Suprapubic skin (tissue), 4 donors: ENCODE measurements at regions not wholly inside any gene's neighbourhood (a gene's known extent, or its start where the extent isn't known, plus 50 kb on each side); places are given as distances from the start of the nearest gene placed in this dataset.
"Not testable (repeated sequence)": the region's sequence is repeated elsewhere in the genome, so short reads cannot be mapped to it uniquely, and the experiment has no call there.

Experiments
- POLR2A ChIP-seq, 2 donors: fragments of 450-650 bp; IDR thresholded peaks; one replicate each; pipeline ENCODE4 v1.6.1; 2017; ENCODE audit warnings: antibody characterized with exemption in 2 of 2, mild to moderate bottlenecking in 2 of 2, moderate library complexity in 2 of 2
- POLR2AphosphoS5 ChIP-seq, 3 donors: sonication (generic); formaldehyde crosslinking; IDR thresholded peaks; one replicate each; pipeline ENCODE4 v1.6.1; 2017; ENCODE audit warnings: antibody characterized with exemption in 3 of 3
- TF ChIP-seq, protein P1 (sequence below), 2 donors: fragments of 200-600 bp in 1 of 2; fragments of 450-650 bp in 1 of 2; sonication (generic) in 1 of 2; IDR thresholded peaks; one replicate each; pipeline ENCODE4 v1.5.1; 2016 to 2019; ENCODE audit warnings: antibody characterized with exemption in 2 of 2, mild to moderate bottlenecking in 1 of 2, moderate library complexity in 1 of 2

DNA sequence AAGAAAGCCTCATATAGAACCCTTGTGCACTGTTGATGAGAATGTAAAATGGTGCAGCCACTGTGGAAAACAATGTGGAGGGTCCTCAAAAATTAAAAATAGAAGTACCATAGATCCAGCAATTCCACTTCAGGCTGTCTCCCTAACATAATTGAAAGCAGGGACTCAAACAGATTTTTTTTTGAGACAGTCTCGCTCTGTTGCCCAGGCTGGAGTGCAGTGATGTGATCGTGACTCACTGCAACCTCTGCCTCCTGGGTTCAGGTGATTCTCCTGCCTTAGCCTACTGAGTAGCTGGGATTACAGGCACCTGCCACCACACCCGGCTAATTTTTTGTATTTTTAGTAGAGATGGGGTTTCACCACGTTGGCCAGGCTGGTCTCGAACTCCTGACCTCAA, 356.6 kb upstream of the ROPN1 start:
- TF ChIP-seq, protein P1, sequence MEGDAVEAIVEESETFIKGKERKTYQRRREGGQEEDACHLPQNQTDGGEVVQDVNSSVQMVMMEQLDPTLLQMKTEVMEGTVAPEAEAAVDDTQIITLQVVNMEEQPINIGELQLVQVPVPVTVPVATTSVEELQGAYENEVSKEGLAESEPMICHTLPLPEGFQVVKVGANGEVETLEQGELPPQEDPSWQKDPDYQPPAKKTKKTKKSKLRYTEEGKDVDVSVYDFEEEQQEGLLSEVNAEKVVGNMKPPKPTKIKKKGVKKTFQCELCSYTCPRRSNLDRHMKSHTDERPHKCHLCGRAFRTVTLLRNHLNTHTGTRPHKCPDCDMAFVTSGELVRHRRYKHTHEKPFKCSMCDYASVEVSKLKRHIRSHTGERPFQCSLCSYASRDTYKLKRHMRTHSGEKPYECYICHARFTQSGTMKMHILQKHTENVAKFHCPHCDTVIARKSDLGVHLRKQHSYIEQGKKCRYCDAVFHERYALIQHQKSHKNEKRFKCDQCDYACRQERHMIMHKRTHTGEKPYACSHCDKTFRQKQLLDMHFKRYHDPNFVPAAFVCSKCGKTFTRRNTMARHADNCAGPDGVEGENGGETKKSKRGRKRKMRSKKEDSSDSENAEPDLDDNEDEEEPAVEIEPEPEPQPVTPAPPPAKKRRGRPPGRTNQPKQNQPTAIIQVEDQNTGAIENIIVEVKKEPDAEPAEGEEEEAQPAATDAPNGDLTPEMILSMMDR (IDR thresholded peaks at IDR 0.05): not testable (repeated sequence)
- TF ChIP-seq POLR2A, POLR2AphosphoS5 (IDR thresholded peaks at IDR 0.05): not testable (repeated sequence)
